ENCODE measurements at regions not wholly inside any gene's neighbourhood (a gene's known extent, or its start where the extent isn't known, plus 50 kb on each side); places are given as distances from the start of the nearest gene placed in this dataset.

DNA sequence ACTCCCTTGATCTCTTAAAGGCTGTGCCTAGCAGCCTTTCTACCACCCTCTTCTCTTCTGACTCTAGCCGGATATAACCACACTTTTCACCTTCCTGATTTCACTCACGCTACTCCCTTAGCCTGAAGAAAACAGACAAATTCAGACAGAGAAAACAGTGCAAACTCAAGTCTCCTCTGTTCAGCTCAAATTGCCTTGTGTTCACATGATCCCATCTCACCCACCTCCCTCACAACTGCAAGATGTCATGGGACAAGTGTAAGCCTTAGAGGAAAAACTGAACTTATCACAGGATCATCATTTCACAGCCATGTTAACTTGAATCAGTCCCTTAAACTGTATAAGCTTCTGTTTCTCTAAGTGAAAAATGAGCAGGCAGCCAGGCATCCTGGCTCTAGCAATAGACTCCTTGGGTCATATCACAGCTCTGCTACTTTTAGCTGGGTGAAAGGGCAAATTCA, 66.5 kb upstream of the TENT5A start:
- no peak for TF ChIP-seq EZH2 (IDR thresholded peaks at IDR 0.05; ENCODE audit: low read length, unreplicated experiment)
- TF ChIP-seq CTCF (conservative IDR thresholded peaks at IDR 0.05; ENCODE audit: low read depth, low read length) = no peak
